22Rv1 (cell line): ENCODE measurements at regions not wholly inside any gene's neighbourhood (a gene's known extent, or its start where the extent isn't known, plus 50 kb on each side); places are given as distances from the start of the nearest gene placed in this dataset.

Experiments used
- CTCF ChIP-seq: fragments of 450-650 bp; IDR thresholded peaks from 2 replicates; pipeline ENCODE4 v1.5.1; 2017; ENCODE audit warnings: mild to moderate bottlenecking
- ZFX ChIP-seq: fragments of 450-650 bp; IDR thresholded peaks from 2 replicates; pipeline ENCODE4 v1.6.1; 2017; ENCODE audit warnings: antibody characterized with exemption, borderline replicate concordance

GRCh38 chr2:185939858-185940257, 201.3 kb downstream of the FSIP2 start:
- TF ChIP-seq CTCF: no peak
- TF ChIP-seq ZFX: no peak
